Hepatocyte (in vitro differentiated cells): ENCODE measurements at regions not wholly inside any gene's neighbourhood (a gene's known extent, or its start where the extent isn't known, plus 50 kb on each side); places are given as distances from the start of the nearest gene placed in this dataset.

Experiments used
- DNase-seq: peaks from one replicate; pipeline ENCODE4 v3.0.0-alpha.2; 2016; ENCODE audit warnings: low spot score
- H2AFZ ChIP-seq: fragments of 200-600 bp; sonication (generic); 2 replicates; pipeline ENCODE4 v1.6.0; 2016; ENCODE audit warnings: antibody characterized with exemption, mild to moderate bottlenecking
- H3K27ac ChIP-seq: fragments of 200-600 bp; sonication (generic); 2 replicates; pipeline ENCODE4 v1.5.1; 2016; ENCODE audit warnings: mild to moderate bottlenecking
- H3K27me3 ChIP-seq: fragments of 200-600 bp; sonication (generic); 2 replicates; pipeline ENCODE4 v1.6.1; 2016
- H3K36me3 ChIP-seq: fragments of 200-600 bp; sonication (generic); replicated peaks from 2 replicates; pipeline ENCODE4 v1.5.1; 2016; ENCODE audit warnings: low read depth; ENCODE audit not compliant: insufficient read depth
- H3K4me1 ChIP-seq: fragments of 200-600 bp; sonication (generic); 2 replicates; pipeline ENCODE4 v1.5.1; 2016; ENCODE audit warnings: mild to moderate bottlenecking, moderate library complexity; ENCODE audit not compliant: insufficient read depth
- H3K4me2 ChIP-seq: fragments of 200-600 bp; sonication (generic); 2 replicates; pipeline ENCODE4 v1.6.0; 2016
- H3K4me3 ChIP-seq: fragments of 200-600 bp; sonication (generic); 2 replicates; pipeline ENCODE4 v1.5.1; 2016; ENCODE audit warnings: mild to moderate bottlenecking
- H3K79me2 ChIP-seq: fragments of 200-600 bp; sonication (generic); 2 replicates; pipeline ENCODE4 v1.6.0; 2017; ENCODE audit warnings: mild to moderate bottlenecking
- H3K9me2 ChIP-seq: fragments of 200-600 bp; sonication (generic); replicated peaks from 2 replicates; pipeline ENCODE4 v1.6.0; 2017; ENCODE audit warnings: mild to moderate bottlenecking; ENCODE audit not compliant: insufficient read depth
- H3K9me3 ChIP-seq: fragments of 200-600 bp; sonication (generic); 2 replicates; pipeline ENCODE4 v1.5.1; 2016; ENCODE audit warnings: low read depth, mild to moderate bottlenecking
- H4K20me1 ChIP-seq: fragments of 200-600 bp; sonication (generic); 2 replicates; pipeline ENCODE4 v1.6.0; 2016; ENCODE audit warnings: mild to moderate bottlenecking; ENCODE audit not compliant: insufficient read depth, poor library complexity, severe bottlenecking
- EZH2 ChIP-seq: fragments of 200-600 bp; sonication (generic); IDR thresholded peaks from 2 replicates; pipeline ENCODE4 v1.6.1; 2016; ENCODE audit warnings: antibody characterized with exemption, mild to moderate bottlenecking, borderline replicate concordance
- EZH2phosphoT487 ChIP-seq: fragments of 200-600 bp; sonication (generic); IDR thresholded peaks from one replicate; pipeline ENCODE4 v1.6.1; 2018; ENCODE audit warnings: antibody characterized with exemption, mild to moderate bottlenecking, low read depth, moderate library complexity; ENCODE audit not compliant: unreplicated experiment, severe bottlenecking
- WGBS: methylation state at CpG from one replicate; pipeline ENCODE4 v1.1.6; 2016; ENCODE audit warnings: low lambda C conversion rate; ENCODE audit errors: missing lambda C conversion rate; 5-methylcytosine and 5-hydroxymethylcytosine counted together
- TF ChIP-seq, protein P1 (sequence below): fragments of 200-600 bp; sonication (generic); IDR thresholded peaks from 2 replicates; pipeline ENCODE4 v1.5.1; 2016; ENCODE audit warnings: antibody characterized with exemption, mild to moderate bottlenecking; ENCODE audit not compliant: poor library complexity

DNA sequence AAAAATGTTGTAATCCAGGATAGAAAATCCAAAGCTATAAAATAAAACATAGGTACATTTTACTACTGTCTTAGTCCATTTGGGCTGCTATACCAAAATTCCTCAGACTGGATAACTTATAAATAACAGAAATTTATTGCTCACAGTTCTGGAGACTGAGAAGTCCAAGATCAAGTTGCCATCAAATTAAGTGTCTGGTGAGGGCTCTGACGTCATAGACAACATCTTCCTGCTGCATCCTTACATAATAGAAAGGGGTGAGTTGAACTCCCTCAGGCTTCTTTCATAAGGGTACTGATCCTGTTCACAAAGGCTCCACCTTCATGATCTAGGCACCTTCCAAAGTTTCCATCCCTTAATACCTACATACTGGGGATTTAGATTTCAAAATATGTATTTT lies 826.8 kb downstream of the NTRK3 start:
- DNase-seq: no peak
- no peak overlapping the region for H2AFZ ChIP-seq
- no peaks in the 10 kb centered on the region for H3K9me3 ChIP-seq
- no peak overlapping the region for H3K4me2 ChIP-seq
- no peaks in the 10 kb centered on the region for H3K4me1 ChIP-seq
- no peaks in the 10 kb centered on the region for H4K20me1 ChIP-seq
- H3K27ac ChIP-seq: no peak overlapping the region
- no peaks in the 10 kb centered on the region for H3K9me2 ChIP-seq
- H3K4me3 ChIP-seq: no peak overlapping the region
- H3K36me3 ChIP-seq: no peaks in the 10 kb centered on the region
- H3K79me2 ChIP-seq: no peaks in the 10 kb centered on the region
- 81% methylated on average over 1 of the region's 1 CpG for WGBS
- H3K27me3 ChIP-seq: no peaks in the 10 kb centered on the region
- no peak for TF ChIP-seq EZH2phosphoT487

DNA sequence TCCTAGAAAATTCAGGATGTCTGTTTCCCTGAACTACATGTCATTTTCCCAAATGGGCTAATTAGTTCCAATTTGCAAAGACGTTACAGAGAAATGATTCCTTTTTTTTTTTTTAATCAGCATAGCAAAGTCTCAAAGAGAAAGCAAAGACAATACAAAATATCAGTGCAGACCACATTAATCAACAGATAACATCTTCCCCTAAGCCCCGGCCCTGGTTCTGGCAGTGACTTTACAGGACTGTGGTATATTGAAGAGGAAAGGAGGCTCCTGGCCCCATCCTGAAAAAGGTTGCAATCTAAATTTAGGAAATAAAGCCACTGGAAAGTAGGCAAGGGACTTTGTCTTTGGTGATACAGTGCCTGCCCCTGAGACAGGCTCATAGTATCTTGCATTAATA lies 836.5 kb downstream of the NTRK3 start:
- no peak overlapping the region for H2AFZ ChIP-seq

DNA sequence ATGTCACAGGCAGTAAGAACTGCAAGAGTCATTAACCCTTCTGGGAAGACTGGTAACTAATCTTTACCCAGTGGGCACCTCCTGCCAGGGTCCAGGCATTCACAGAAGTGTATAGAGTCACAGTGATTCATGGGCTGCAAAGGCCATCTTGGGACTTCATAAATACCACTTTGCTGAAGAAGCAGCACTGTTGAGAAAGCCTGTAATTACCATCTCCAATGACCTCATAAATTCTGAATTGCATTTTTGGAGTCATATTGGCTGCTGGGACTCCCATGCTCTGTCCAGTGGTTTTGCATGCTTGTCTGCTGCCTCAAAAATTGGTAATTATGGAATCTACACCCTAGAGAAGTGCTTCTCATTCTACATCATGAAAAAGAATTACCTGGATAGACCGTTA lies 837.2 kb downstream of the NTRK3 start:
- H3K36me3 ChIP-seq: no peaks in the 10 kb centered on the region
- no peaks in the 10 kb centered on the region for H3K4me1 ChIP-seq
- DNase-seq: no peak
- no peak for TF ChIP-seq EZH2
- no peak overlapping the region for H3K27ac ChIP-seq
- 72% methylated on average over 1 of the region's 1 CpG for WGBS
- no peaks in the 10 kb centered on the region for H4K20me1 ChIP-seq
- H3K4me2 ChIP-seq: no peak overlapping the region
- H3K9me3 ChIP-seq: no peaks in the 10 kb centered on the region
- H2AFZ ChIP-seq: no peak overlapping the region
- H3K4me3 ChIP-seq: no peak overlapping the region
- H3K27me3 ChIP-seq: no peaks in the 10 kb centered on the region
- no peaks in the 10 kb centered on the region for H3K79me2 ChIP-seq
- H3K9me2 ChIP-seq: no peaks in the 10 kb centered on the region

More for the DNA sequence above, 836.5 kb downstream of the NTRK3 start:
- Histone ChIP-seq H3K4me3 (no peak overlapping the region), H3K4me2 (no peak overlapping the region), H3K79me2 (no peaks in the 10 kb centered on the region), H3K4me1 (no peaks in the 10 kb centered on the region), H3K27me3 (no peaks in the 10 kb centered on the region), H3K27ac (no peak overlapping the region), H3K9me2 (no peaks in the 10 kb centered on the region), H4K20me1 (no peaks in the 10 kb centered on the region), H3K9me3 (no peaks in the 10 kb centered on the region), H3K36me3 (no peaks in the 10 kb centered on the region)
- no peak for DNase-seq
- no peak for TF ChIP-seq EZH2phosphoT487
- no peak for TF ChIP-seq EZH2
- TF ChIP-seq, protein P1, sequence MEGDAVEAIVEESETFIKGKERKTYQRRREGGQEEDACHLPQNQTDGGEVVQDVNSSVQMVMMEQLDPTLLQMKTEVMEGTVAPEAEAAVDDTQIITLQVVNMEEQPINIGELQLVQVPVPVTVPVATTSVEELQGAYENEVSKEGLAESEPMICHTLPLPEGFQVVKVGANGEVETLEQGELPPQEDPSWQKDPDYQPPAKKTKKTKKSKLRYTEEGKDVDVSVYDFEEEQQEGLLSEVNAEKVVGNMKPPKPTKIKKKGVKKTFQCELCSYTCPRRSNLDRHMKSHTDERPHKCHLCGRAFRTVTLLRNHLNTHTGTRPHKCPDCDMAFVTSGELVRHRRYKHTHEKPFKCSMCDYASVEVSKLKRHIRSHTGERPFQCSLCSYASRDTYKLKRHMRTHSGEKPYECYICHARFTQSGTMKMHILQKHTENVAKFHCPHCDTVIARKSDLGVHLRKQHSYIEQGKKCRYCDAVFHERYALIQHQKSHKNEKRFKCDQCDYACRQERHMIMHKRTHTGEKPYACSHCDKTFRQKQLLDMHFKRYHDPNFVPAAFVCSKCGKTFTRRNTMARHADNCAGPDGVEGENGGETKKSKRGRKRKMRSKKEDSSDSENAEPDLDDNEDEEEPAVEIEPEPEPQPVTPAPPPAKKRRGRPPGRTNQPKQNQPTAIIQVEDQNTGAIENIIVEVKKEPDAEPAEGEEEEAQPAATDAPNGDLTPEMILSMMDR: no peak
- 59% methylated on average over 2 of the region's 2 CpGs for WGBS

DNA sequence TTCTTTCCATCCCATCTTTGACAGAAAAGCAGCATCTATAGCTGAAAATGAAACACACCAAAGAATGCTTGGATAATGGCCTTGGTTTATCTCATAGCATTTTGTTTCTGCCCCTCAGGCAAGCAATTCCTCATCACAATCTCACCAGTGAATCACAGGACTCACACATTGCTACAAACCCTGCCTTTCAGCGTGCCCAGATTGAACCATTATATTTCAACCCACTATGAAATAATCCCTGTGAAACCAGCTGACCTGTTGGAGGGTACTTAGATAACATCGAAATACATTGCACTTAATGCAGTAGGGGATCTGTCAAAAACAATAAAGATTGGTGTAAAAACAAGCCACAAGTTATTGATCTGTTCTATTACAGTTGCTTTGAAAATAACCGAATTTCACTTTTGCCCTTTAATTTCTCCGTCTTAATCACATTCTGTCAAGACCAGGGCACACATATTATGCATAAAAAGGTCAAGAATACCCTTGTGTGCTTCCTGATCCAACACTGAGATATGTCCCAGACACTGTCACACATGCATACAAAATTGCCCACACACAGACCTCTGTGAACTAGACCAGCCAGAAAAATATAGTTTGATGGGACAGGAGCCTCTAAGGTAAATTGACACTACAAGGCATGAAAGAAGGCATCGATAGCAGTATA lies 839.8 kb downstream of the NTRK3 start:
- Histone ChIP-seq H2AFZ (no peak overlapping the region), H3K36me3 (no peaks in the 10 kb centered on the region), H3K4me1 (no peaks in the 10 kb centered on the region), H3K9me3 (no peaks in the 10 kb centered on the region), H3K27me3 (no peaks in the 10 kb centered on the region), H3K4me2 (no peak overlapping the region), H4K20me1 (no peaks in the 10 kb centered on the region), H3K79me2 (no peaks in the 10 kb centered on the region), H3K9me2 (no peaks in the 10 kb centered on the region), H3K4me3 (no peak overlapping the region), H3K27ac (no peak overlapping the region)
- WGBS: 73% methylated on average over 5 of the region's 5 CpGs
- TF ChIP-seq, protein P1: no peak
- no peak for TF ChIP-seq EZH2phosphoT487
- TF ChIP-seq EZH2: no peak
- no peak for DNase-seq
